ENCODE measurements at regions not wholly inside any gene's neighbourhood (a gene's known extent, or its start where the extent isn't known, plus 50 kb on each side); places are given as distances from the start of the nearest gene placed in this dataset.

DNA sequence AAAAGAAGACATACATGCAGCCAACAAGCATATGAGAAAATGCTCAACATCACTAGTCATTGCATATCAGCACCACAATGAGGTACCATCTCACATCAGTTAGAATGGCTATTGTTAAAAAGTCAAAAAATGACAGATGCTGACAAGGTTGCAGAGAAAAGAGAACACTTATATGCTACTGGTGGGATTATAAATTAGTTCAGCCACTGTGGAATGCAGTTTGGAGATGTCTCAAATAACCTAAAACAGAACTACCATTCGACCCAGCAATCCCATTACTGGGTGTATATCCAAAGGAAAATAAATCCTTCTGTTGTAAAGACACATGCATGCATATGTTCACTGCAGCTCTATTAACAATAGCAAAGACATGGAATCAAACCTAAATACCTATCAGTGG, 238.4 kb downstream of the KCNC2 start:
- ChIA-PET CTCF (no interaction called here), POLR2A (no interaction called here)
- DNase-seq (no peak), ATAC-seq (no peak)
- H3K36me3 Mint-ChIP-seq (ENCODE audit: low read depth) = no peaks in the 10 kb centered on the region
- no peaks in the 10 kb centered on the region for H3K9me3 Mint-ChIP-seq
- no peaks in the 10 kb centered on the region for H3K27me3 Mint-ChIP-seq
- TF ChIP-seq, protein P1, sequence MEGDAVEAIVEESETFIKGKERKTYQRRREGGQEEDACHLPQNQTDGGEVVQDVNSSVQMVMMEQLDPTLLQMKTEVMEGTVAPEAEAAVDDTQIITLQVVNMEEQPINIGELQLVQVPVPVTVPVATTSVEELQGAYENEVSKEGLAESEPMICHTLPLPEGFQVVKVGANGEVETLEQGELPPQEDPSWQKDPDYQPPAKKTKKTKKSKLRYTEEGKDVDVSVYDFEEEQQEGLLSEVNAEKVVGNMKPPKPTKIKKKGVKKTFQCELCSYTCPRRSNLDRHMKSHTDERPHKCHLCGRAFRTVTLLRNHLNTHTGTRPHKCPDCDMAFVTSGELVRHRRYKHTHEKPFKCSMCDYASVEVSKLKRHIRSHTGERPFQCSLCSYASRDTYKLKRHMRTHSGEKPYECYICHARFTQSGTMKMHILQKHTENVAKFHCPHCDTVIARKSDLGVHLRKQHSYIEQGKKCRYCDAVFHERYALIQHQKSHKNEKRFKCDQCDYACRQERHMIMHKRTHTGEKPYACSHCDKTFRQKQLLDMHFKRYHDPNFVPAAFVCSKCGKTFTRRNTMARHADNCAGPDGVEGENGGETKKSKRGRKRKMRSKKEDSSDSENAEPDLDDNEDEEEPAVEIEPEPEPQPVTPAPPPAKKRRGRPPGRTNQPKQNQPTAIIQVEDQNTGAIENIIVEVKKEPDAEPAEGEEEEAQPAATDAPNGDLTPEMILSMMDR (IDR thresholded peaks at IDR 0.05) = no peak
- H3K4me3 Mint-ChIP-seq = no peak overlapping the region
- no peaks in the 10 kb centered on the region for H3K4me1 Mint-ChIP-seq (ENCODE audit: low read depth)
- no peak overlapping the region for H3K27ac Mint-ChIP-seq
- intact Hi-C loops (cut with micrococcal nuclease) = no loop called here

DNA sequence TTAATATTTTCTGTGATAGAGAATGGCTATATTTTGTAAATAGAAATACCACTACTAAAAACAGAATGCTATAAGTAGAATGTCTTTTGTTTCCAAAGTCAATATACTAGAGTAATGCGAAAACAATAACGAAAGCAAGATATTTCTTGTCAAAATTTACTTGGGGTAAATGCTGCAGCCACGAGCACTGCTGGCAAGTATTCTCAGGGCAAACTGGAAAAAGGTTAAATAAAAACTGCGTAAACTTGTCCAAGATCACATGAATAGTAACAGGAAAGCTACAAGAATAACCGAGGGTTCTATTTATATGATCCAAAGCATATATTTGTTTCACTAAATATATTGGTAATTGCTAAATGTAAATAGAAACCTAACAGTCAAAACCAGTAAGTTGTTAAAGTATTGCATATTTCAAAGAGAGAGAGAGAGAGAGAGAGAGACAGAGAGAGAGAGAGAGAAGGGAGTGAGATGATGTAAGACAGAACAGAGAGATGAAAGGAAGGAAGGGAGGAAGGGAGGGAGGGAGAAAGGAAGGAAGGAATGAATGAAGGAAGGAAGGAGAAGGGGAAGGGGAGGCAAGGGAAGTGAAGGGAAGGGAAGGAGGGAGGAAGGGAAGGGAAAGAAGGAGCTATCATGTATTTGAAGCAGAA, 231.7 kb downstream of the KCNC2 start:
- intact Hi-C loops (cut with micrococcal nuclease) = no loop called here
- TF ChIP-seq, protein P1 (IDR thresholded peaks at IDR 0.05) = no peak
- ChIA-PET POLR2A (no interaction called here), CTCF (no interaction called here)
- Mint-ChIP-seq H3K4me1 (ENCODE audit: low read depth) (no peaks in the 10 kb centered on the region), H3K27ac (no peak overlapping the region), H3K27me3 (no peaks in the 10 kb centered on the region), H3K36me3 (ENCODE audit: low read depth) (no peaks in the 10 kb centered on the region), H3K4me3 (no peak overlapping the region), H3K9me3 (no peaks in the 10 kb centered on the region)
- DNase-seq (no peak), ATAC-seq (no peak)

DNA sequence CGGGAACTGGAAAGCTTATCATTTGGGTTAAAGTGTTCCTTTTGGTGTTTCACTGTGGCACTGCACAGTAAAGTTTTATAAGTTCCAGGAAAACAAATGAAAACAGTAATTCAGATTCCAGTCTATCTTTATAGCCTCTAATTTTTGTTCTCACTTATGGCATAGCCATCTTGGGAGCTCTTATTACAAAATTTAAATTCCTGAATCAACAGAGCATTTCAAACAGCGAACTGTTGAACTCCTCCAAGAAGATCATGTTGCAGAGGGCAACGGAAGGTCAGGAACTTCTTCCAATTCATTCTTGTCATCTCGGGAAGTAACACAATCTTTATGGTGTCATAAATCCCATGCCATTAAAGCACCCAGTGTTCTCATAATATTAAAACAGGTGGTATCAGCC, 229.1 kb downstream of the KCNC2 start:
- no peak overlapping the region for H3K27ac Mint-ChIP-seq
- no peaks in the 10 kb centered on the region for H3K27me3 Mint-ChIP-seq
- no peak overlapping the region for H3K4me3 Mint-ChIP-seq
- H3K4me1 Mint-ChIP-seq (ENCODE audit: low read depth) = no peaks in the 10 kb centered on the region
- TF ChIP-seq, protein P1 (IDR thresholded peaks at IDR 0.05) = no peak
- no peaks in the 10 kb centered on the region for H3K9me3 Mint-ChIP-seq
- no peak for DNase-seq
- no peaks in the 10 kb centered on the region for H3K36me3 Mint-ChIP-seq (ENCODE audit: low read depth)
- CTCF ChIA-PET = no interaction called here
- intact Hi-C loops (cut with micrococcal nuclease) = no loop called here
- ATAC-seq = no peak
- POLR2A ChIA-PET = no interaction called here

GRCh38 chr12:74981541-74981940, 228.1 kb downstream of the KCNC2 start:
- H3K27me3 Mint-ChIP-seq = no peaks in the 10 kb centered on the region
- no peak overlapping the region for H3K27ac Mint-ChIP-seq
- POLR2A ChIA-PET = no interaction called here
- no peak overlapping the region for H3K4me3 Mint-ChIP-seq
- intact Hi-C loops (cut with micrococcal nuclease) = no loop called here
- H3K4me1 Mint-ChIP-seq (ENCODE audit: low read depth) = no peaks in the 10 kb centered on the region
- TF ChIP-seq, protein P1 (IDR thresholded peaks at IDR 0.05) = no peak
- no peak for DNase-seq
- CTCF ChIA-PET = no interaction called here
- H3K9me3 Mint-ChIP-seq = no peaks in the 10 kb centered on the region
- ATAC-seq = no peak
- no peaks in the 10 kb centered on the region for H3K36me3 Mint-ChIP-seq (ENCODE audit: low read depth)

DNA sequence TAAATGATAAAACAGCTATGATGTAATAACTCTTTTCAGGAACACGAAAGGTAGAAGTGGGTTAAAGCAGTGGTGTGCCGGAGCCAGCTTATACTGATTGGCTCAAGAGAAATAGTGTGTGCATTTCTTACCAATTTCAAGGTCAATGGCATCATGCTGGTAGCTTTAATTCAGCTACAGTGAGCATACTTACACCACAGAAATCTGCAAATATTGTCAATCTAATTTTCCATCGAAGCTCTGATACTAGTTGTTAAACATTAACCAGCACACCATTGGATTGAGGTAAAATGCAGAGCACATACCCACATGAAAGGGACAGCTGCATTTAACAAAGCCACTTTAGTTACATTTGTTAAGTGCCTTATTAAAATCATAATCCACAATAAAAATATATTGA, 225.7 kb downstream of the KCNC2 start:
- Mint-ChIP-seq H3K27me3 (no peaks in the 10 kb centered on the region), H3K27ac (no peak overlapping the region), H3K4me3 (no peak overlapping the region), H3K36me3 (ENCODE audit: low read depth) (no peaks in the 10 kb centered on the region), H3K9me3 (no peaks in the 10 kb centered on the region), H3K4me1 (ENCODE audit: low read depth) (no peaks in the 10 kb centered on the region)
- TF ChIP-seq, protein P1 (IDR thresholded peaks at IDR 0.05) = no peak
- no peak for ATAC-seq
- intact Hi-C loops (cut with micrococcal nuclease) = no loop called here
- POLR2A ChIA-PET = no interaction called here
- CTCF ChIA-PET = no interaction called here
- no peak for DNase-seq

All from activated CD8-positive, alpha-beta T cell treated with anti-CD3 and anti-CD28 coated beads for 36 hours (primary cell).